DOHH2 (cell line): ENCODE measurements at regions not wholly inside any gene's neighbourhood (a gene's known extent, or its start where the extent isn't known, plus 50 kb on each side); places are given as distances from the start of the nearest gene placed in this dataset.

Source experiments
- EZH2phosphoT487 ChIP-seq: fragments of 200-600 bp; sonication (generic); IDR thresholded peaks from 2 replicates; pipeline ENCODE4 v1.6.1; 2017; ENCODE audit warnings: borderline replicate concordance, mild to moderate bottlenecking, antibody characterized with exemption, low read length, moderate library complexity, mixed read lengths
- TF ChIP-seq, protein P1 (sequence below): fragments of 200-600 bp; sonication (generic); IDR thresholded peaks from one replicate; pipeline ENCODE4 v1.5.1; 2014; ENCODE audit warnings: antibody characterized with exemption, mild to moderate bottlenecking, low read depth, low read length; ENCODE audit not compliant: poor library complexity, severe bottlenecking

DNA sequence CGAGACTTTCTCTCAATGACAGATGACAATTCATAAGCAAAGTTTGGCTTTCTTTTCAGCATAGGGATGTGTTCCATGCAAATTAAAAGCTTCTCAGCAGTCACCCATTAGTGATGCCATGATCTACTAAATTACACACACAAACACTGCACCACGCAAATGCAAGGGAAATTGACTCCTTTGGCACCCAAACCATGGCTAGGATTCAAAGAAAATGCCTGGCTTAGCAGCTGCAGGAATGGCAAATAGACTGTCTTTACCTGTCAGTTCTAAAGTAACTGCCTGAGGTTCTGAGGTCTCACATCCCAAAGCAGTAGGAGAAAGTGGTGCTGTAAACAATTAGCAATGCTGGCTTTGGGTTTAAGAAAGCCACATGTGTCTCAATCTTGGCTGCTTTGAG is 108.6 kb upstream of the ATP10B start:
- TF ChIP-seq EZH2phosphoT487: no peak
- TF ChIP-seq, protein P1, sequence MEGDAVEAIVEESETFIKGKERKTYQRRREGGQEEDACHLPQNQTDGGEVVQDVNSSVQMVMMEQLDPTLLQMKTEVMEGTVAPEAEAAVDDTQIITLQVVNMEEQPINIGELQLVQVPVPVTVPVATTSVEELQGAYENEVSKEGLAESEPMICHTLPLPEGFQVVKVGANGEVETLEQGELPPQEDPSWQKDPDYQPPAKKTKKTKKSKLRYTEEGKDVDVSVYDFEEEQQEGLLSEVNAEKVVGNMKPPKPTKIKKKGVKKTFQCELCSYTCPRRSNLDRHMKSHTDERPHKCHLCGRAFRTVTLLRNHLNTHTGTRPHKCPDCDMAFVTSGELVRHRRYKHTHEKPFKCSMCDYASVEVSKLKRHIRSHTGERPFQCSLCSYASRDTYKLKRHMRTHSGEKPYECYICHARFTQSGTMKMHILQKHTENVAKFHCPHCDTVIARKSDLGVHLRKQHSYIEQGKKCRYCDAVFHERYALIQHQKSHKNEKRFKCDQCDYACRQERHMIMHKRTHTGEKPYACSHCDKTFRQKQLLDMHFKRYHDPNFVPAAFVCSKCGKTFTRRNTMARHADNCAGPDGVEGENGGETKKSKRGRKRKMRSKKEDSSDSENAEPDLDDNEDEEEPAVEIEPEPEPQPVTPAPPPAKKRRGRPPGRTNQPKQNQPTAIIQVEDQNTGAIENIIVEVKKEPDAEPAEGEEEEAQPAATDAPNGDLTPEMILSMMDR: no peak
